Heart left ventricle (tissue), 16 donors: ENCODE measurements at regions not wholly inside any gene's neighbourhood (a gene's known extent, or its start where the extent isn't known, plus 50 kb on each side); places are given as distances from the start of the nearest gene placed in this dataset.

Experiments used
- ATAC-seq, 4 donors: fragments of 200-7000 bp; cut with Tn5 transposase; one replicate each; pipeline ENCODE4 v1.9.1; 2020 to 2022; ENCODE audit warnings: moderate library complexity in 4 of 4, mild to moderate bottlenecking in 3 of 4, moderate number of reproducible peaks in 1 of 4
- DNase-seq, 5 donors: peaks; one replicate each; pipeline ENCODE4 v3.0.0-alpha.2; 2020
- H3K27ac ChIP-seq, 12 donors: fragments of 200-600 bp; sonication (generic) in 4 of 12; one replicate each; pipeline versions ENCODE4 v1.5.0 to v1.8.0; 2016 to 2022; ENCODE audit warnings: mild to moderate bottlenecking in 2 of 12
- H3K27me3 ChIP-seq, 9 donors: fragments of 200-600 bp; sonication (generic) in 2 of 9; one replicate each; pipeline versions ENCODE4 v1.5.1 to v1.8.0; 2016 to 2022; ENCODE audit warnings: mild to moderate bottlenecking in 3 of 9
- H3K36me3 ChIP-seq, 9 donors: fragments of 200-600 bp; sonication (generic) in 2 of 9; one replicate each; pipeline versions ENCODE4 v1.5.0 to v1.8.0; 2018 to 2022; ENCODE audit warnings: mild to moderate bottlenecking in 2 of 9
- H3K4me1 ChIP-seq, 12 donors: fragments of 200-600 bp; sonication (generic) in 4 of 12; one replicate each; pipeline versions ENCODE4 v1.5.0 to v1.8.0; 2016 to 2022; ENCODE audit warnings: mild to moderate bottlenecking in 3 of 12
- H3K4me3 ChIP-seq, 12 donors: fragments of 200-600 bp; sonication (generic) in 4 of 12; one replicate each; pipeline versions ENCODE4 v1.5.0 to v1.8.0; 2017 to 2022; ENCODE audit warnings: mild to moderate bottlenecking in 9 of 12, moderate library complexity in 4 of 12
- H3K9me3 ChIP-seq, 12 donors: fragments of 200-600 bp; sonication (generic) in 4 of 12; one replicate each; pipeline versions ENCODE4 v1.5.0 to v1.8.0; 2016 to 2022; ENCODE audit warnings: mild to moderate bottlenecking in 1 of 12
- CTCF ChIP-seq, 12 donors: fragments of 200-600 bp; sonication (generic) in 4 of 12; IDR thresholded peaks; one replicate each; pipeline versions ENCODE4 v1.5.0 to v1.8.0; 2018 to 2022; ENCODE audit warnings: antibody characterized with exemption in 12 of 12, mild to moderate bottlenecking in 5 of 12
- POLR2A ChIP-seq, 2 donors: fragments of 450-650 bp; IDR thresholded peaks; one replicate each; pipeline ENCODE4 v1.6.1; 2017; ENCODE audit warnings: antibody characterized with exemption in 2 of 2, mild to moderate bottlenecking in 2 of 2, moderate library complexity in 2 of 2
- WGBS, 4 donors: extraction: QIAGEN DNeasy Blood & Tissue Kit in 2 of 4; methylation state at CpG; one replicate each; pipeline versions ENCODE4 v1.1.5 to v1.1.7; 2013 to 2018; 5-methylcytosine and 5-hydroxymethylcytosine counted together
- intact Hi-C, 10 donors: fragments of 100-400 bp; cut with DNase I; formaldehyde crosslinking; loops; one replicate each; pipeline versions ENCODE4 v1.11.1 to v1.14.2; 2022
- donor health status: ischemic (EF 13 %, LVEDD 7.1; RV severe dilation, severe dysfunction).
- donor health status: healthy with polysubstance abuse.
- donor health status: DM: no; HTN: yes; CAD: no.
- donor health status: DM: no; HTN: no; CAD: no.
- donor health status: ischemic (EF 25% LVEDD 6.9; RV normal size, moderate dysfunction).
- donor health status: ischemic (EF 25% LVEDD 5.7; RV mildly dilated, moderate dysfunction).
- donor health status: healthy.
- donor health status: DM: yes; HTN: yes; CAD: no.
- donor health status: ischemic (EF 35%, LVEDD 5.7; RV mildly dilated, moderate dysfunction).
- donor health status: nonischemic (EF 11% LVEDD 7.7; RV severe dilation, severe dysfunction).
- donor health status: DM: yes; HTN: yes; CAD: no.
- donor health status: PGD.
- donor health status: ischemic (EF 29% LVEDD 5.4; RV normal size, mild dysfunction).
- donor health status: nonischemic (EF 23%, LVEDD 6.1; RV moderate dilation, normal function).

- DNase-seq, result no peak
- H3K4me1 ChIP-seq, result no peaks in the 10 kb centered on the region
- no peak for ATAC-seq
- H3K9me3 ChIP-seq, result no peaks in the 10 kb centered on the region
- 77 to 80% (median 77%) methylated on average over 3 of the region's 3 CpGs for WGBS, 4 donors
- intact Hi-C loops, result no loop called here
- no peaks in the 10 kb centered on the region for H3K27me3 ChIP-seq
- no peaks in the 10 kb centered on the region for H3K36me3 ChIP-seq
- no peak overlapping the region for H3K27ac ChIP-seq
- no peak overlapping the region for H3K4me3 ChIP-seq
- TF ChIP-seq CTCF (IDR thresholded peaks at IDR 0.05), result no peak
- no peak for TF ChIP-seq POLR2A (IDR thresholded peaks at IDR 0.05)
Observed at GRCh38 chr7:96426027-96426426, 104.1 kb upstream of the SLC25A13 start.

GRCh38 chr7:96424411-96424810 lies 102.5 kb upstream of the SLC25A13 start:
- H3K4me1 ChIP-seq, result no peaks in the 10 kb centered on the region
- H3K36me3 ChIP-seq, result no peaks in the 10 kb centered on the region
- no peak for ATAC-seq
- H3K9me3 ChIP-seq, result no peaks in the 10 kb centered on the region
- H3K27ac ChIP-seq, result no peak overlapping the region
- intact Hi-C loops, result no loop called here
- no peaks in the 10 kb centered on the region for H3K27me3 ChIP-seq
- TF ChIP-seq POLR2A (IDR thresholded peaks at IDR 0.05) (no peak), CTCF (IDR thresholded peaks at IDR 0.05) (no peak)
- H3K4me3 ChIP-seq, result no peak overlapping the region
- DNase-seq, result no peak
- 67 to 74% (median 71%) methylated on average over 1 of the region's 1 CpG for WGBS, 4 donors

- no peak for ATAC-seq
- Histone ChIP-seq H3K27me3 (no peaks in the 10 kb centered on the region), H3K27ac (no peak overlapping the region), H3K4me1 (peaks cover 0 to under 1% (median 0%) of the 10 kb centered on the region in 12 donors), H3K9me3 (no peaks in the 10 kb centered on the region), H3K4me3 (no peak overlapping the region), H3K36me3 (no peaks in the 10 kb centered on the region)
- WGBS, 4 donors, result 30 to 61% (median 48%) methylated on average over 2 of the region's 2 CpGs
- intact Hi-C loops, result no loop called here
- DNase-seq, result no peak
- TF ChIP-seq CTCF (IDR thresholded peaks at IDR 0.05) (no peak), POLR2A (IDR thresholded peaks at IDR 0.05) (no peak)
Observed at GRCh38 chr7:96422388-96422787, 100.5 kb upstream of the SLC25A13 start.

GRCh38 chr7:96418581-96418980 lies 96.7 kb upstream of the SLC25A13 start:
- 79 to 95% (median 85%) methylated on average over 1 of the region's 1 CpG for WGBS, 4 donors
- no peak for DNase-seq
- intact Hi-C loops, result loop anchor here in 6 of 10 donors (5.0 to 10.0 kb wide), 5 partner anchors 286 to 609 kb away; partner anchors contain the start of genes DLX5 (in 3 of the 6) and SEM1 (in 1 of the 6)

GRCh38 chr7:96417784-96418183 lies 95.9 kb upstream of the SLC25A13 start:
- no peak for ATAC-seq
- Histone ChIP-seq H3K27me3 (no peaks in the 10 kb centered on the region), H3K36me3 (no peaks in the 10 kb centered on the region), H3K27ac (no peak overlapping the region), H3K4me1 (peaks cover 0 to 12% (median 2%) of the 10 kb centered on the region in 12 donors), H3K4me3 (no peak overlapping the region), H3K9me3 (no peaks in the 10 kb centered on the region)
- intact Hi-C loops, result loop anchor here in 6 of 10 donors (5.0 to 10.0 kb wide), 5 partner anchors 287 to 610 kb away; partner anchors contain the start of genes DLX5 (in 3 of the 6) and SEM1 (in 1 of the 6)
- DNase-seq, result no peak
- TF ChIP-seq CTCF (IDR thresholded peaks at IDR 0.05) (no peak), POLR2A (IDR thresholded peaks at IDR 0.05) (no peak)
- 44 to 70% (median 58%) methylated on average over 1 of the region's 1 CpG for WGBS, 4 donors

More at GRCh38 chr7:96418581-96418980, 96.7 kb upstream of the SLC25A13 start:
- Histone ChIP-seq H3K36me3 (no peaks in the 10 kb centered on the region), H3K9me3 (no peaks in the 10 kb centered on the region), H3K4me1 (peaks cover 0 to 12% (median 2%) of the 10 kb centered on the region in 12 donors), H3K27me3 (no peaks in the 10 kb centered on the region), H3K4me3 (no peak overlapping the region), H3K27ac (no peak overlapping the region)
- no peak for TF ChIP-seq POLR2A (IDR thresholded peaks at IDR 0.05)
- ATAC-seq, result no peak
